HepG2 (cell line): ENCODE measurements at regions not wholly inside any gene's neighbourhood (a gene's known extent, or its start where the extent isn't known, plus 50 kb on each side); places are given as distances from the start of the nearest gene placed in this dataset.

ENCODE experiments used
- ATAC-seq: fragments of 200-7000 bp; cut with Tn5 transposase; 3 replicates; pipeline ENCODE4 v1.9.1; 2020; ENCODE audit warnings: mild to moderate bottlenecking, moderate library complexity
- BruUV-seq: library from RNA; stranded (reverse); fragments of 400-500 nt; replicated peaks from 2 replicates; lab custom pipeline; 2021; lab: Mats Ljungman, UMichigan
- CTCF ChIA-PET: fragments of 300-600 bp; formaldehyde crosslinking; extraction: SDS; loops from one replicate; lab custom pipeline; 2021; ENCODE audit warnings: low total read pairs, inconsistent platforms, low intra/inter-chr PET ratio; lab: Yijun Ruan, JAX
- POLR2A ChIA-PET: fragments of 350-600 bp; sonication (Branson Sonifier 250); formaldehyde crosslinking; loops from one replicate; lab custom pipeline; 2020; ENCODE audit warnings: antibody characterized with exemption, inconsistent platforms; lab: Yijun Ruan, JAX
- DNase-seq: peaks from one replicate; pipeline ENCODE4 v3.0.0-alpha.2; 2015; ENCODE audit warnings: low spot score
- FAIRE-seq: peaks from 3 replicates; lab custom pipeline; 2011; peaks lifted over from hg19 to GRCh38; lab: Jason Lieb, UNC
- H2AFZ ChIP-seq: one replicate; pipeline ENCODE4 v1.6.1; 2011; ENCODE audit warnings: low read length, inconsistent platforms
- H3K27ac ChIP-seq: fragments of 300-600 bp; 3 replicates; pipeline ENCODE4 v1.8.0; 2011; ENCODE audit warnings: mixed run types, mild to moderate bottlenecking, mixed read lengths, low read length, inconsistent platforms; ENCODE audit not compliant: insufficient read depth; ENCODE audit errors: extremely low read length
- H3K27me3 ChIP-seq, 2 experiments: fragments of 200-600 bp in 1 of 2; 2 replicates in 1 of 2; 3 replicates in 1 of 2; pipeline versions ENCODE4 v1.6.0 to v1.8.0; 2011; ENCODE audit warnings: low read length in 2 of 2, mild to moderate bottlenecking in 2 of 2, moderate library complexity in 2 of 2, inconsistent platforms in 1 of 2; ENCODE audit not compliant: insufficient read depth in 2 of 2, control insufficient read depth in 1 of 2
- H3K36me3 ChIP-seq, 2 experiments: fragments of 200-600 bp in 1 of 2; replicated peaks in 1 of 2; 2 replicates in 1 of 2; 3 replicates in 1 of 2; pipeline versions ENCODE4 v1.5.1 to v1.8.0; 2011; ENCODE audit warnings: low read length in 2 of 2, inconsistent platforms in 1 of 2; ENCODE audit not compliant: insufficient read depth in 2 of 2, control insufficient read depth in 1 of 2
- H3K4me1 ChIP-seq: 2 replicates; pipeline ENCODE4 v1.5.1; 2012; ENCODE audit warnings: low read length, inconsistent platforms; ENCODE audit not compliant: insufficient read depth
- H3K4me2 ChIP-seq: 2 replicates; pipeline ENCODE4 v1.6.0; 2011; ENCODE audit warnings: low read depth, low read length, inconsistent platforms
- H3K4me3 ChIP-seq, 3 experiments: fragments of 200-600 bp in 1 of 3; sonication (generic), shearing (Covaris generic) in 1 of 3; replicated peaks in 1 of 3; 2 replicates each; pipeline ENCODE4 v1.5.1; 2011 to 2016; ENCODE audit warnings: low read length in 3 of 3, inconsistent platforms in 2 of 3, low read depth in 2 of 3, mild to moderate bottlenecking in 2 of 3, control low read depth in 1 of 3, mixed read lengths in 1 of 3; ENCODE audit not compliant: insufficient read depth in 1 of 3
- H3K79me2 ChIP-seq: one replicate; pipeline ENCODE4 v1.6.1; 2011; ENCODE audit warnings: low read length, inconsistent platforms; ENCODE audit not compliant: insufficient read depth
- H3K9ac ChIP-seq: 2 replicates; pipeline ENCODE4 v1.6.0; 2011; ENCODE audit warnings: mild to moderate bottlenecking, low read depth, low read length, inconsistent platforms; ENCODE audit not compliant: insufficient read depth
- H3K9me3 ChIP-seq: 2 replicates; pipeline ENCODE4 v1.5.1; 2012; ENCODE audit warnings: mild to moderate bottlenecking, low read length
- H4K20me1 ChIP-seq: 2 replicates; pipeline ENCODE4 v1.6.0; 2011; ENCODE audit warnings: inconsistent platforms, mild to moderate bottlenecking, low read length, moderate library complexity; ENCODE audit not compliant: insufficient read depth
- ATF7 ChIP-seq, 2 experiments: fragments of 450-650 bp in 1 of 2; sonication (generic) in 1 of 2; formaldehyde crosslinking in 1 of 2; IDR thresholded peaks; 2 replicates each; pipeline versions ENCODE4 v1.4.0 to v1.6.1; 2016 to 2020; ENCODE audit warnings: antibody characterized with exemption in 1 of 2, mild to moderate bottlenecking in 1 of 2, missing genetic modification reagents in 1 of 2
- BORCS8-MEF2B ChIP-seq: sonication (generic); formaldehyde crosslinking; IDR thresholded peaks from 2 replicates; pipeline ENCODE4 v1.8.0; 2022; ENCODE audit warnings: mild to moderate bottlenecking, missing genetic modification reagents
- ESRRA ChIP-seq: sonication (generic); formaldehyde crosslinking; IDR thresholded peaks from 2 replicates; pipeline ENCODE4 v1.5.1; 2020; ENCODE audit warnings: mild to moderate bottlenecking, low read depth, missing genetic modification reagents
- GABPA ChIP-seq, 2 experiments: IDR thresholded peaks; 2 replicates each; pipeline ENCODE4 v1.6.1; 2011 to 2016; ENCODE audit warnings: low read depth in 2 of 2, low read length in 1 of 2, missing biosample characterization in 1 of 2, missing genetic modification characterization in 1 of 2
- KDM1A ChIP-seq: IDR thresholded peaks from 2 replicates; pipeline ENCODE4 v1.6.1; 2016; ENCODE audit warnings: missing compliant biosample characterization
- ZFX ChIP-seq: sonication (generic); formaldehyde crosslinking; IDR thresholded peaks from 2 replicates; pipeline ENCODE4 v1.4.0; 2020; ENCODE audit warnings: mild to moderate bottlenecking, low read depth, missing genetic modification reagents, moderate library complexity
- ZNF136 ChIP-seq: sonication (generic); formaldehyde crosslinking; IDR thresholded peaks from 2 replicates; pipeline ENCODE4 v1.8.1; 2022; ENCODE audit warnings: low read depth, mild to moderate bottlenecking, moderate library complexity, missing genetic modification reagents
- ZNF781 ChIP-seq: sonication (generic); formaldehyde crosslinking; IDR thresholded peaks from 2 replicates; pipeline ENCODE4 v1.5.1; 2020; ENCODE audit warnings: borderline replicate concordance, mild to moderate bottlenecking, missing genetic modification reagents; ENCODE audit errors: not compliant biosample characterization
- ZSCAN29 ChIP-seq: sonication (generic); formaldehyde crosslinking; conservative IDR thresholded peaks from 2 replicates; pipeline ENCODE4 v1.4.0; 2020; ENCODE audit warnings: mild to moderate bottlenecking, missing genetic modification reagents
- WGBS: methylation state at CpG from one replicate; pipeline ENCODE4 v1.1.6; 2017; ENCODE audit warnings: low lambda C conversion rate; 5-methylcytosine and 5-hydroxymethylcytosine counted together
- in situ Hi-C: cut with HindIII; loops from 2 replicates; pipeline ENCODE4 v1.10.0; 2017; ENCODE audit warnings: low pct_unique_long_range_greater_than_20kb; ENCODE audit not compliant: extremely low pct_ligation_motif_present
- intact Hi-C: fragments of 100-400 bp; cut with micrococcal nuclease; formaldehyde crosslinking; loops from one replicate; pipeline ENCODE4 v1.10.0; 2022; ENCODE audit not compliant: unreplicated experiment
- TF ChIP-seq, protein P1 (sequence below): sonication (generic); formaldehyde crosslinking; IDR thresholded peaks from 2 replicates; pipeline ENCODE4 v1.4.0; 2020; ENCODE audit warnings: mild to moderate bottlenecking, missing genetic modification reagents
- TF ChIP-seq, protein P2 (sequence below): sonication (generic); formaldehyde crosslinking; IDR thresholded peaks from 2 replicates; pipeline ENCODE4 v1.8.1; 2023; ENCODE audit warnings: mild to moderate bottlenecking, missing genetic modification reagents, borderline replicate concordance
- TF ChIP-seq, protein P3 (sequence below): IDR thresholded peaks from 2 replicates; pipeline ENCODE4 v1.6.1; 2016; ENCODE audit warnings: low read depth, borderline replicate concordance
- TF ChIP-seq, protein P4 (sequence below): IDR thresholded peaks from 2 replicates; pipeline ENCODE4 v1.6.1; 2016; ENCODE audit warnings: control low read depth

DNA sequence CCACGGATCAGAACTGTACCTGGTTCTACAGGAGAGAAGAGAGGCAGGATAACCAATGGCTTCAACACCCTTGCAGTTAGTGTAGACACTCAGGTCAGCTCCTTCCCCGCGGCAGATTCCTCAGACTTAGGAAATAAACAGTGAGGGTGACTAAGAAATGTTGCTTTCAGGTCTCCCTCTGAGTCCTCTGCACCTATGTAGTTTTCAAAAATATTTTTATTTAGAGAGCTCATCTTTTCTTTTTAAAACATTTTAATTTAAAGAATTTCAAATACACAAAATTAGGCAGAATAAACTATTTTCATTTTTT lies 195.2 kb downstream of the KLF12 start:
- ChIA-PET POLR2A (no interaction called here), CTCF (no interaction called here)
- H3K4me3 ChIP-seq: no peak overlapping the region
- no peak for FAIRE-seq
- H3K27me3 ChIP-seq: no peaks in the 10 kb centered on the region
- WGBS: 91% methylated on average over 3 of the region's 3 CpGs
- no peak for ATAC-seq
- H3K4me2 ChIP-seq: no peak overlapping the region
- H2AFZ ChIP-seq: no peak overlapping the region
- no peaks in the 10 kb centered on the region for H4K20me1 ChIP-seq
- H3K27ac ChIP-seq: no peak overlapping the region
- intact Hi-C loops: no loop called here
- in situ Hi-C loops: no loop called here
- no peak for DNase-seq
- no peaks in the 10 kb centered on the region for H3K36me3 ChIP-seq
- H3K9ac ChIP-seq: no peak overlapping the region
- H3K79me2 ChIP-seq: no peaks in the 10 kb centered on the region
- no peaks in the 10 kb centered on the region for H3K9me3 ChIP-seq
- no peak for TF ChIP-seq ZNF781 (CRISPR knock-in tag)
- H3K4me1 ChIP-seq: no peaks in the 10 kb centered on the region
- BruUV-seq: no TSS peak

DNA sequence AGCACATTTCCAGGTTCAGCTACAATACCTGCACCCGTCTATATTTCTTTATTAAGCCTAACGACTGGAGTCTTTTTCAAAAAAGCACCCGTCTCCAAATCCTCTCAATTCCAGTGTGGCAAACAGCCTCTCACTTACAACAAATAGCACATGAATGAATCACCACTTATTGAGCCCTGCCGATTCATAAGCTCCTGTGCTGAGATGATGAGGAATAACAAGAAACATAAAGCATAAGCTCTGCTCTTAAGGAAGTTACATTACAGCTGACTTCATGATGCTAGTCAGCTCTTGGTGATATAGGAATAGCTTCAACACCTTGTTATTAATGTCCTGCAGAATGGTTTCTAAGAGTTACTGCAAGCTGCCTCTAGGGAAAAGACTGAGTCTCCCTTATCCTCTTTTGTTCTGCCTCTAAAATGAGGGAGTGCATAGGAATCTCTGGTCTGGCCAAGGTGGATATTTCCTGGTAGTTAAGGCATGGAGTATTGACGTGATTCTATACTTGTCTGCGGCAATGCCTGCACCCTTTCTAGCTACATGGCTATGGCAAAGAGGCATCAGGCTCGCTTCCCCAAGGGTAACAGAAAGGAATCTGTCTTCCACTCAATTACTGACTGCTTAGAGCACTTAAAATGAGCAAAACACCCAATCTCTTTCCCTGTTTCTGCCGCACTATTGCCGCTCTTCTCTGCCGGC lies 195.7 kb downstream of the KLF12 start:
- ChIA-PET POLR2A (no interaction called here), CTCF (no interaction called here)
- no peaks in the 10 kb centered on the region for H3K36me3 ChIP-seq
- intact Hi-C loops: no loop called here
- H3K4me1 ChIP-seq: no peaks in the 10 kb centered on the region
- no peaks in the 10 kb centered on the region for H3K79me2 ChIP-seq
- no peak overlapping the region for H3K4me2 ChIP-seq
- no peak for ATAC-seq
- 68% methylated on average over 7 of the region's 10 CpGs for WGBS
- H3K9ac ChIP-seq: no peak overlapping the region
- FAIRE-seq: no peak
- no peaks in the 10 kb centered on the region for H3K9me3 ChIP-seq
- H4K20me1 ChIP-seq: no peaks in the 10 kb centered on the region
- no TSS peak for BruUV-seq
- no peak overlapping the region for H3K27ac ChIP-seq
- no peak overlapping the region for H2AFZ ChIP-seq
- in situ Hi-C loops: no loop called here
- no peak for DNase-seq
- H3K27me3 ChIP-seq: no peaks in the 10 kb centered on the region
- H3K4me3 ChIP-seq: no peak overlapping the region
- TF ChIP-seq BORCS8-MEF2B (CRISPR knock-in tag): no peak
- TF ChIP-seq KDM1A (CRISPR knock-in tag): no peak
- TF ChIP-seq, protein P1, sequence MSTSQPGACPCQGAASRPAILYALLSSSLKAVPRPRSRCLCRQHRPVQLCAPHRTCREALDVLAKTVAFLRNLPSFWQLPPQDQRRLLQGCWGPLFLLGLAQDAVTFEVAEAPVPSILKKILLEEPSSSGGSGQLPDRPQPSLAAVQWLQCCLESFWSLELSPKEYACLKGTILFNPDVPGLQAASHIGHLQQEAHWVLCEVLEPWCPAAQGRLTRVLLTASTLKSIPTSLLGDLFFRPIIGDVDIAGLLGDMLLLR (CRISPR knock-in tag): no peak
- TF ChIP-seq ZSCAN29: no peak
- TF ChIP-seq ESRRA: no peak
- TF ChIP-seq ZFX (CRISPR knock-in tag): no peak
- TF ChIP-seq, protein P2, sequence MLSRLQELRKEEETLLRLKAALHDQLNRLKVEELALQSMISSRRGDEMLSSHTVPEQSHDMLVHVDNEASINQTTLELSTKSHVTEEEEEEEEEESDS: no peak
- TF ChIP-seq, protein P3, sequence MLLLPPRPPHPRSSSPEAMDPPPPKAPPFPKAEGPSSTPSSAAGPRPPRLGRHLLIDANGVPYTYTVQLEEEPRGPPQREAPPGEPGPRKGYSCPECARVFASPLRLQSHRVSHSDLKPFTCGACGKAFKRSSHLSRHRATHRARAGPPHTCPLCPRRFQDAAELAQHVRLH: no peak
- TF ChIP-seq ZNF136 (CRISPR knock-in tag): no peak
- no peak for TF ChIP-seq GABPA (IDR thresholded peaks at IDR 0.05; ENCODE audit: low read depth, low read length)
- TF ChIP-seq GABPA (CRISPR knock-in tag; IDR thresholded peaks at IDR 0.05; ENCODE audit: low read depth): no peak
- TF ChIP-seq, protein P4, sequence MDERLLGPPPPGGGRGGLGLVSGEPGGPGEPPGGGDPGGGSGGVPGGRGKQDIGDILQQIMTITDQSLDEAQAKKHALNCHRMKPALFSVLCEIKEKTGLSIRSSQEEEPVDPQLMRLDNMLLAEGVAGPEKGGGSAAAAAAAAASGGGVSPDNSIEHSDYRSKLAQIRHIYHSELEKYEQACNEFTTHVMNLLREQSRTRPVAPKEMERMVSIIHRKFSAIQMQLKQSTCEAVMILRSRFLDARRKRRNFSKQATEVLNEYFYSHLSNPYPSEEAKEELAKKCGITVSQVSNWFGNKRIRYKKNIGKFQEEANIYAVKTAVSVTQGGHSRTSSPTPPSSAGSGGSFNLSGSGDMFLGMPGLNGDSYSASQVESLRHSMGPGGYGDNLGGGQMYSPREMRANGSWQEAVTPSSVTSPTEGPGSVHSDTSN (CRISPR knock-in tag): no peak
- no peak for TF ChIP-seq ATF7 (IDR thresholded peaks at IDR 0.05)
- no peak for TF ChIP-seq ATF7 (CRISPR knock-in tag; IDR thresholded peaks at IDR 0.05)
